HPDE6-E6E7 (cell line): ENCODE measurements at regions not wholly inside any gene's neighbourhood (a gene's known extent, or its start where the extent isn't known, plus 50 kb on each side); places are given as distances from the start of the nearest gene placed in this dataset.
"Not testable (repeated sequence)": the region's sequence is repeated elsewhere in the genome, so short reads cannot be mapped to it uniquely, and the experiment has no call there.

Experiments
- DNase-seq: peaks from one replicate; pipeline ENCODE4 v3.0.0; 2011; ENCODE audit warnings: missing footprints; ENCODE audit errors: extremely low spot score

- no peak for DNase-seq
These were observed 179.0 kb downstream of the BCAS1 start for GRCh38 chr20:53891306-53891894.

- DNase-seq = no peak
These were observed 179.7 kb downstream of the BCAS1 start for GRCh38 chr20:53890443-53891305.

GRCh38 chr20:53889411-53890148, 180.8 kb downstream of the BCAS1 start:
- no peak for DNase-seq

GRCh38 chr20:53888951-53889350, 181.4 kb downstream of the BCAS1 start:
- no peak for DNase-seq

GRCh38 chr20:53888510-53888909, 181.9 kb downstream of the BCAS1 start:
- no peak for DNase-seq

GRCh38 chr20:53887973-53888372, 182.4 kb downstream of the BCAS1 start:
- DNase-seq = no peak

GRCh38 chr20:53884859-53885541, 185.4 kb downstream of the BCAS1 start:
- DNase-seq = no peak

- DNase-seq = no peak
These were observed 187.1 kb downstream of the BCAS1 start for GRCh38 chr20:53883098-53883911.

- not testable (repeated sequence) for DNase-seq
These were observed 187.9 kb downstream of the BCAS1 start for GRCh38 chr20:53882438-53882986.

- no peak for DNase-seq
These were observed 189.0 kb downstream of the BCAS1 start for GRCh38 chr20:53881362-53881761.

GRCh38 chr20:53880108-53880641, 190.2 kb downstream of the BCAS1 start:
- no peak for DNase-seq

- DNase-seq = no peak
These were observed 191.2 kb downstream of the BCAS1 start for GRCh38 chr20:53879048-53879684.

GRCh38 chr20:53878262-53879047, 191.9 kb downstream of the BCAS1 start:
- DNase-seq = no peak

- no peak for DNase-seq
These were observed 193.4 kb downstream of the BCAS1 start for GRCh38 chr20:53876956-53877355.

GRCh38 chr20:53876470-53876869, 193.9 kb downstream of the BCAS1 start:
- DNase-seq = no peak

- no peak for DNase-seq
These were observed 194.9 kb downstream of the BCAS1 start for GRCh38 chr20:53875452-53875851.

GRCh38 chr20:53874706-53875105, 195.7 kb downstream of the BCAS1 start:
- DNase-seq = no peak

- DNase-seq = no peak
These were observed 196.3 kb downstream of the BCAS1 start for GRCh38 chr20:53874104-53874503.

GRCh38 chr20:53873230-53873604, 197.2 kb downstream of the BCAS1 start:
- no peak for DNase-seq
